ENCODE measurements at regions not wholly inside any gene's neighbourhood (a gene's known extent, or its start where the extent isn't known, plus 50 kb on each side); places are given as distances from the start of the nearest gene placed in this dataset.

DNA sequence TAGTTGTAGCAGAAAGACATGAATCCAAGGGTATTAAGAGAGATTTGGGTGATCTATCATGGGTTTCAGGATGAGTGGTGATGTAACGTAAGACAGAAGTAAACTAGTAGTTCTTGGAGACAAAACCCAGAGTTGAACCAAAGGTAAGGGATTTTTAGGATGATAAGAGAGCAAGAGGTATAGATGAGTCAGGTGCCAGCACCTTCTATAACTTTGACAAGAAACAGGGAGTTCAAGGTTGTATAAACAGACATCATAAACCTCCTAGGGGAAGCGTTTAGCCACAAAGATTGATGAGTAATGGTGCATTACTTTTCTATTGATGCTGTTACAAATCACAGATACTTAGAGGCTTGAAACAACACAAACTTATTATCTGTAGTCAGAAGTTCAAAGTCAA lies 447.3 kb upstream of the ARHGEF26 start:
- DNase-seq, result no peak

DNA sequence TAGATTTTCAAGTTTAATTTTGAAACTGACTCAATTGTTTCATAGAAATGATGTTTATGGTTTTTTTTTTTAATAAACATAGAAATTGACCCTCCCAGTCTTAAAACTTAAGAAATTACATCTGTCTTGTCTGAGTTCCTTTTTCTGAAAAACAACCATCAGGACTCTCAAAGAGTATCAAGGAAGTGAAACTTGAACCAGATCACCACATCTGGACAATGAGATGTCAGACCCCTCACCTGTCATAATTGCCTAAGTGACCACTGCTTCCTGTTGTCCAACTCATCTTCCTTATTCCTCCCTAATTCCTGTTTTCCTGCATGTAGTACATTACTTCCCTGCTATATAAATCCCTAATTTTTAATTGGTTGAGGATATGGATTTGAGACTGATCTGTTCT lies 441.5 kb upstream of the ARHGEF26 start:
- DNase-seq, result no peak

DNA sequence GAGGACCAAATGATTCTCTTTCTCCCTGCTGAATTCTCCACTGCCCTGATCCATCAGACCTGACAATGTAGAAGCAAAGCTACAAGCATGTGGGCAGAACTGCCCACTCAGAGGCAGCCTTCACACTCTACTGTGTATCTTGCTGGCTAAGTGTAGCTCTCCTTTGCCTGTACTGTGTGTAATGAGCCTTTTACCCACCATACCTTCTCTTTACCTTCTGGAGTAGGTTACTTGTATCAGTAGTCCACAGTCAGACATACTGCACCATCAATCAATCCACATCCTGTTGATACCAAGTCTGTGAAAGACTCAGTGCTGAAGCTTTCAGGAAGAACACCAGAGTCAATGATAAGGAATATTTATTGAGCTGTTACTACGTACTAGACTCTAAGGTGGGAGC lies 440.7 kb upstream of the ARHGEF26 start:
- DNase-seq, result no peak

DNA sequence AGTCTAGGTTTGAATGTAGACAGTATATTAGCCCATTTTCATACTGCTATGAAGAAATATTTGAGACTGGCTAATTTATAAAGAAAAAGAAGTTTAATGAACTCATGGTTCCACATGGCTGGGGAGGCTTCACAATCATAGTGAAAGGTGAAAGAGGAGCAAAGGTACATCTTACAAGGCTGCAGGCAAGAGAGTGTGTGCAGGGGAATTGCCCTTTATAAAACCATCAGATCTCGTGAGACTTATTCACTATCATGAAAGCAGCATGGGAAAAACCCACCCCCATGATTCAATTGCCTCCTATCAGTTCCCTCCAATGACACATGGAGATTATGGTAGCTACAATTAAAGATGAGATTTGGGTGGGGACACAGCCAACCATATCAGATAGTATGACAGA lies 440.1 kb upstream of the ARHGEF26 start:
- no peak for DNase-seq

DNA sequence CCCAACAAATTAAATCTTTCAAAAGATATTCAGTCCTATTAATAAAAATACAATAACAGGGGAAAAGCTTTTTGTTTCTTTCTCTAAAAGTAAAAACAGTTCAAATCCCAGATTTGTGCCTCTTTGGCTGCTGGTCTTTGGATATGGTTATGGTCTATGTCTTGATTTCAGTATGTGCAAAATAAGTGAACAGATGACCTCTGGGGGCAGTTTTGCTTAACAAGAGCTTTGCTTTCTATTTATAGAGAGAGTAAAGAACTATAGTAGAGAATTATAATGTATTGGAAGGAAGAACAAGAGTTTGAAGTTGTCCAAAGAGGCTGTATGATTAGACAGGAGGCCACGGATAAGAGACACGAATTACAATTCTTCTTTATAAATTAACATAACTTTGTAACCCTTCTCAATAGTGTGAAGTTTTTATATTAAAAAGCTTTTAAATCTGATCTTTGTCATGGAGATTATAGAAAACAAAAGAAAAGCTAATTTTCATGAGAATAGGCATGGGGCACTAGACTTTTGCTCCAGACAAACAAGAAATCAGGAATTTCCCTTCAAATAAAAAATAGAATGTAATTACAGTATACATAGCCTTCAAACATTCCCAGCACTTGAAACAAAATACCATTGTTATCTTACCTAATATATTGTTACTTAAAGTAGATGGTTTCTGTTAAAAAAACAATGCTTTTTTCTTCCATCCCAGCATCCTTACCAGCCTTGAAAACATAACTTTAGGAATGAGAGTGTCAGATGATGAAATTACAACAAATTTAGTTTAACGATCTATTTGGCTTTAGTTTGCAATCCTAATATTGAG lies 432.7 kb upstream of the ARHGEF26 start:
- DNase-seq, result no peak

DNA sequence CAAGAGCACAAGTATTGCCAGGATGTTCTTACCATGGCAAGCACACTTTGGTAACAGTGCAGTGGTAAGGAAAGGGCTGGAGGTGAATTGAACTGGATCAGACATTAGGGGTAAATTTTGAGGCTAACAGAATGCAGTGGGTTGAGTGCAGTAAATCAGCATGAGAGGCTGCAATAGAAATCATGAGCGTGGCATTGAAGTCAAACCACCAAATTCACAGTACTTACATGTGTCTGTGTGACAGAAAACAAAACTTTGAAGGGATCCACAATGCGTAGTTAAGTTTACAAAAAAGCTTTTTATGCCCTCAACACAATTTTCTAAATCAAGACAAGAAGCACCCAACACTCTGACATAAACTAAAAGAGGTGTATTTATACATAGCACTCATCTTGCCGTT lies 428.0 kb upstream of the ARHGEF26 start:
- no peak for DNase-seq

DNA sequence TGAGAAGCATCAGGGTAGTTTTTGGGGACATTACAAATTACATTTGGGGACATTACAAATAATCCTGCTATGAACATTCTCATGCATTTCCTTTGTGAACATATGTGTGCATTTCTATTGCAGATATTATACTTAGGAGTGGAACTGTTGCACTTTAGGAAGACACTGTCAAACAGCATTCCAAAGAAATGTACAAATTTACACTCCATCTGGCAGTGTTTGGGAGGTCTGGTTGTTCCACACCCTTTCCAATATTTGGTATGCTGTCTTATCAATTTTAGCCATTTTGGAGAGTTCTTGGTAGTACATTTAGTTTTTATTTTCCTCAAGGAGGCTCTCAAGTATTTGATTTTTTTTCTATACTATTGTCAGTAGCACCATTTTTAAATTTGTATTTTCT lies 419.1 kb upstream of the ARHGEF26 start:
- DNase-seq, result no peak

DNA sequence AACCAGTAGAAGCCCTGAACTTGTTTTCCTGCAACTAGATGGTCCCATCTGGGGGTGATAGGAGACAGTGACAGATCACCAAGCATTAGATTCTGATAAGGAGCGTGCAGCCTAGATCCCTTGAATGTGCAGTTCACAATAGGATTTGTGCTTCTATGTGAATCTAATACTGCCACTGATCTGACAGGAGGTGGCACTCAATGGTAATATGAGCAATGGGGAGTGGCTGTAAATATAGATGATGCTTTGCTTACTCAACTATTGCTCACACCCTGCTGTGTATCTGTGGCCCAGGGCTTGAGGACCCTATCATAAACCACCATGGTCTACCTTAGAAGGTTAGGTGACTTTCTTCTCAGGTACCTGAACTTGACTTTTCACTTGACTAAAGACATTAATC lies 417.1 kb upstream of the ARHGEF26 start:
- DNase-seq, result no peak

DNA sequence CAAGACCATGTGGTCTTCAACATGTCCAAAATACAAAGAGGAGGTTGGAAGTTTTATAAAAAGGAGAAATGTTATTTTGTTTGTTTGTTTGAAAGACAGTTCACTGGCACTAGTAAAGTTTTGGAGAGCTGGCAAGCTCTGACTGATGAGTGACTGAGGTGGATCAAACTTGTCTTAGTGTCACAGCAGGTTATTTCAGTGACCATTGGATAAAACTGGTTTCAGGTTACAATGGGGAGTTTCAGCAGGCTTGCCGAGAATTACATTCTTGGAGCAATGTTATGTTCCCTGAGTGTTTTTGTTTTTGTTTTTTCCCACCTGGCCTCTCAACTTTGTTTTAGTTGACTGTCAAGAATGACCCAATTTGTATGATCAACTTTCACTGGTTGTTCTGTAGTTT lies 414.5 kb upstream of the ARHGEF26 start:
- no peak for DNase-seq

DNA sequence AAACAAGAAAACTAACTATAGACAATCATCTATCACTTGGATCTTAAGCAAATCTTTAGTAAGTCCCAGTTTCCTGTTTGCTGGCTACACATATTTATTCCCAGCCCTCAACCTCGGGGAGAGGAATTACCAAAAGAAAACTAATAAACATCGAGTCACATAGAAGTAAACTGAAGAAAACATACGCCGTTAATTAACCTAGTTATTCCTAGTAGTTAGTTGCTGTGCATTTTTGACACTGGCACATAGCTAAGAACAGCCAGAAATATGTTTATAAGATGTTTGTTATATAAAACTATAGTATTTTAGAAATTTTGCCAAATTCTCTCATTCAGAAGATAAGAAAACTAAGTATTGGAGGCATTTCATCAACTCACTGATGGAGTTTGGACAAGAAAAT lies 407.2 kb upstream of the ARHGEF26 start:
- DNase-seq, result no peak

DNA sequence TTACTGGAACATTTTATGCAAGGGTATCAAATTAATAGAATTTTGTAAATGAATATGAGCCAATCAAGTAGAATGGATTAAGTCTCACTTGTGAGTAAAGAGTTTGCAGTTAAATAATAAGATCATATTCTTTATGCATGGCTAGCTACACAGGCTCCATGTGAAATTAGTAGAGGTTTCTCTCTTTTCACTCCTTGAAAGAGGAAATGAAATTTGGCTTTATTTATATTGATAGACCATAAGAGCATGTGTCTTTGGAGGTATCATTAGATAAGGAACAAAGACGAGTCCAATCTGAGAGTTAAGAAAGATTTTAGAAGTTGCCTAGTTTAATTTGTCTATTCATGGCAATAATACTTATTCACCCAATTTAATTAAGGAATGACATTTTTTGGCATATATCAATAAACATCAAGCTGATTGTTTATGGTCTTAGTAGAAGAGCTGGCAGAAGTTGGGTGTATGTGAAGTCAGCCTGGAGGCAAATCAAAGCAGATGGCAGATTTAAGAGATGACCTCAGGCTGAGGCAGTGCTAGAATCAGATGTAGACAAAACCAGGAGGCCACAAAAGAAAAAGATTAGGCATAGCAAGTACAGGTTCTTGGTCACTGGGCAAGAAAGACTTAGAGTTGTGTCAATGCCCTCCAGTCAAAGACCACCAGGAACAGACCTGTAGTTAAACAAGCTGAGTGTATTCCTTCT lies 406.5 kb upstream of the ARHGEF26 start:
- no peak for DNase-seq

DNA sequence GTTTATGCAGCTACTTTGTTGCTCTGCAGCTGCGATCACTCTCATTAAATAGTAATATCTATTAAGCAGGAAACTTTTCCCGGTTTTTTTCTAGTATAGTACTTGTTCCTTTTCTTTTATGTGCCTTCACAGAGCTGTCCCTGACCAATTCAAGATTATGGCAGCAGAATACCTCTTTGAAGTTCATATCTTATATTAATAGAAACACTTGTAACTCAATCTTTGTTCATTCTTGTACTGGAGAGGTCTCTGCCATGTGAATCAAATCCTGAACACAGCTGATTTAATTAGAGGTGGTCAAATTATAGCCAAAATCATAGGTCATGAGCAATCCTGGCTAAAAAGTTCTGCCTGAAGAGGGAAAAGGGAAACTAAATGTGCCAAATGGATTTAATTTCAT lies 399.0 kb upstream of the ARHGEF26 start:
- DNase-seq, result no peak

DNA sequence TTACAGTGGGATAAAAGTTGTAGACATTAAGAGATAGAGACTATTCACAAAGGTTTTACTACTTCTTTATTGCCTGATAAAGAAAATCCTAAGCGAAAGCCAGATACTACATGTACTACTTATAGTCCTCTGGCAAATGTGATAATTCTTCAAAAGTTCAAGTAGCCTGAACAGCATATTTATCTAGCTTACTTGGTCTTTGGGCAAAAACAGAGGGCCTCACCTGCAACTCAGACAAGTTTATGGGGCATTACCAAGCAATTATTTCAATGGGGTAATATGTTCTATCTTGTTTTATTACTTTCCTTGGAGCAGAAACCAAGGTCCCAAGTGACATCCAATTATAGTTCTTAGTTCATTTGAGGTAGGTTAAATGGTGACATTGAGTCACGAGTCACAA lies 390.1 kb upstream of the ARHGEF26 start:
- no peak for DNase-seq

DNA sequence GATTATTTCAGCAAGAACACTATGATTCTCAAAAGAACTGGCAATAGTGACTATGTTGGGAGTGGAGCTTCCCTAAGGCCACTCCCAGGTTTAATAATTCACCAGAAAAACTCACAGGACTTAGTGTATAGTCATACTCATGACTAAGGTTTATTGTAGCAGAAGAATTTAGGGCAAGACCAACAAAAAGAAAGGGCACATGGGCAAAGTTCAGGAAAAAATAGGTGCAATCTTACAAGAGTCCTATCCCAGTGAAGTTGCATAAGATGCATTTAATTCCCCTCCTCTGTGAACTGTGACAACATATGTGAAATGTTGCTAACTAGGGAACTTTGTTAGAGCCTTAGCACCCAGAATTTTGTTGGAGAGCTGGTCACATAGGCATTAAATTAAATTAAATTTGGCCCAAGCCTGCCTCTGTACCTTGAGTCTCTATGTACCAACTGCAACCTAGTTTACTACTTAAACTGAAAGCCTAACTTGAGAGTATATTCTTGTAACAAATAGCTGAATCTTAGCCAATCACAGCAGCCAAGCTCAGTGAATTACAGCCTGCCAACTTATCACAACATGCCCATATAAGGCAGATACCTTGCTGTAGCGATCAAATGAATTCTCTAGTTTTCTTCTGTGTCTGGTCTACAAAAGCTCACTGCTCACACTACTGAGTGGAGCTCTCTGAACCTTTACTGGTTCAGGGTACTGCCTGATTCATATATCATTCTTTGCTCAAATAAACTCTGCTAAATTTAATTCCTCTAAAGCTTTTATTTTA lies 386.2 kb upstream of the ARHGEF26 start:
- no peak for DNase-seq

DNA sequence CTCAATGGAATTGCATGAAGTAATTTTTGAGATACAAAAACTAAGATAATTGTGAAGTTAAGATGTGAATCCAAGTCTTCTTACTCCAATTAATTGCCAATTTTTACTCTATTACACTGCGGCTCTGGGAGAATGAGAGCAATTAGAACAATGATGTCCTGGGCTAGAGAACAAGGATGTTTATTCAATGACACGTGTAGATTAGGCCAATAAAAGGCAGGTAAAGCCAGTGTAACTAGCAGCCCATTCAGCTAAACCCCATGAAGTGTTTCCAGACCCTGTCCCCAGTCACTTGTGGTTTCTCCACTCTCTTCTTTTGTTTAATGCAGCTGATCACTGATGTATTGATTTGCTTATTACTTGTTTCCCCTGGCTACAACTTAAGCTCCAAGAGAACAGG lies 381.1 kb upstream of the ARHGEF26 start:
- DNase-seq, result no peak

DNA sequence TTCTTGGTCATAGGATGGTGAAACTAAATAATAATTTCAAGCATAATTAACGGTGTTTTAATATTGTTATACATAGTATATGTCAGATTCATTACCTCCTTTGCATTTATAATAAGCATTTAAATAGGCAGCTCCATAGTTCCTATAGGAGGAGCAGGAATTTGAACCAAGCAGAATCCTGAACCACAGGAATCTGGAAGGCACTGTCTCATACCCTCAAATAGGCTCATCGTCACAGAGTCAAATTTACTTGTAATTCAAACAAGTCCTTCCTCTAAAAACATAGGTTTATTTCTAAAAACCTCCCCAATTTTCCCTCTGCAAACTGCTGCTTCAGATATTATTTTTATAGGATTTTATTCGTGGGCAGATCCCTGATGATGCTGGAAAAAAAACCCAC lies 376.3 kb upstream of the ARHGEF26 start:
- no peak for DNase-seq

DNA sequence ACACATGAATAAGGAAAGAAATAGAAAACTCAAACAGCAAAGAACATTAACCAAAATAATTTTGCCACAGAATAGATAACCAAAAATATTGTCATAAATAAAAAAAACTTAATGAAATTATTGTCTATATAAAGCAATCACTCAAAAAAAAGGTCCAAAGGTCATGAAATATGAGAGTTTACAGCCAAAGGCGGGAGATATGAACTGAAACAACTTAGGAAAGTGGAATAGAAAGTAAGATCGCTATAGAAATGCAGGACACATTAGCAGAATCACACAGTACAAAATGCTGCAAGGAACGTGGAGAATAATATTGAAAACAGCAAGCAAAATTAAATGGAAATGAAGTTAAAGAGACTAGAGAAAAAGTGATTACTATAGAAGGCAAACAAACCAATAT lies 375.0 kb upstream of the ARHGEF26 start:
- no peak for DNase-seq

DNA sequence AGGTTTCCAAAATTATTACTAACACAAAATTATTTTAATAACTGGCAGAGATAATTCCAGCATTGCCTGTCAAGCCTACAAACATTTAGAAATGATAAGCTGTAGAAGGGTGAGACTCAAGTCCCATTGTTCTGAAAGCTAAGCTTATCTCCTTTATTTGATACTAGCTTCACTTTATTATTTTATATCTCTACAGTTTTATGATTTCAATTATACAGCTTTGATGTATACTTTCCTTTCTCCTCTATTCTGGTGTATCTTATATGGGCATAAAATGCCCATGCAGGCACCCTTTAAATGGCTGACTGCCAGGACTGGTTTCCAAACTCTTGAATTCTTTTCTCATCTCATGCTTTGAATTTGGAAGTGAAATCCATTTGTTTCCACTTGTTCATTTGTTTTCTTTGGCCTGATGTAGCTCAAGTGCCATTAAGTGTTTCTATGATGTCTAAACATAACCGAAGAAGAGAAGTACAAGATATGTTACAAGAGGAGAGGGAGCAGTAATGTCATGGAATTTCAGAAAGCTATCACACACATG lies 372.1 kb upstream of the ARHGEF26 start:
- DNase-seq, result no peak

DNA sequence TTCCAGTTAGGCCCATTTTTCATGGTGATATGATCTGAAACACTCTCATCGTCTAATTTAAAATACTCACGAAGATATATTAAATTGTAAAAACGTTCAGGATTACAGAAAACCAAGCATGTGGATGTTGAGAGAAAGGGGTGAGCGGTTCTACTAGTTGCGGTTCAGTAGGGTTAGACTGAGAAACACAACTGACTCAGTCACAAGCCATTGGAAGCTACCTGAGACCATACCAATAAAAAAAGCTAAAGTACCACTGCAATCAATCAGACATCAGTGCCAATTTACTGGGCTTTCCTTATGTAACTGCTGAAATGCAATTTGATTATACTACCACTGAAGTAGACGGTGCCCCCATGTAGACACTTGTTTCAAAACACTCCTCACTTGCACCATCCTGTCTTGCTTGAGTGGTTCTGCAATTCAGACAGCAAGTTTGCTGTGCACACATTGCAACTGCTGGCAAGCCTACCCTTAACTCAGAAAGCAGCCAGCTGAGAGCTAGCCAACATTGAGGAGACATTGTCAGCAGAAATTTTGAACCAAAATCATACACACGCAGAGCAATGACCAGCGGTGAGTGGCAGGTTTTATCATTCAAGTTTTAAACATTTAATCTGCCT lies 368.7 kb upstream of the ARHGEF26 start:
- no peak for DNase-seq

DNA sequence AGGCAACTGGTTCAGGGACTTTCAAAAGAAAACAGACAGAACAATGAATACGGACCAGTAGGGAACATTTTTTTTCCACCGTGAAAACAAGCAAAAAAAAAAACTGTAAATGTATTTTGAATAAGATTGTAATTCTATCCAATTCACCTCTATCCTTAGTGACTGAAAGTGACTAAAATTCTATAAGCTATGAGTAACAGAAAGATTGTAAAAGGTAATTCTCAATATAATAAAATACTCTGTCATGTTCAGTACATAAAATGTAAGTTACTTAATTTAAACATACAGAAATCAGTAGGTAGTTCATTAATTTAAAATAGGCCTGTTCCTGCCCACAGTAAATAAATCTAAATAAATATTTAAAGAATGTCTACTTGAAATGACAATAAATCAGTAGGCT lies 368.2 kb upstream of the ARHGEF26 start:
- DNase-seq, result no peak

DNA sequence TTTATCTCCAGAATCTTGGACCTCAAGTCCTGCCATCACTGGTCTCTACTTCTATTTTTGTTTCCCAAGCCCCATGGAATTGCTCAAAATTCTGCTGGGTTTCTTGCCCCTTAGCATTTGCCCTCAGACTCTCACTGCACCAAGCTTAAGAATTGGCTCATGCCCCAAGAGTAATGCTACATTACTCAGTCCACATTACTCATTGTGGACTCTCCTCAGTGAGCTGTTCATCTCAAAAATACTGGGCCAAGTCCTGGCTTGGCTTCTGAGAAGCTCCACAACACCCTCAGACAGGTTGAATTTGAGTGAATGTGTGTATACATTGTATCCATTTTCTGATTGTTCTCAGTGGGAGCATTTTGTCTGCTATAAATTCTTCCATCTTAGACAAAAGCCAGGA lies 364.4 kb upstream of the ARHGEF26 start:
- no peak for DNase-seq

DNA sequence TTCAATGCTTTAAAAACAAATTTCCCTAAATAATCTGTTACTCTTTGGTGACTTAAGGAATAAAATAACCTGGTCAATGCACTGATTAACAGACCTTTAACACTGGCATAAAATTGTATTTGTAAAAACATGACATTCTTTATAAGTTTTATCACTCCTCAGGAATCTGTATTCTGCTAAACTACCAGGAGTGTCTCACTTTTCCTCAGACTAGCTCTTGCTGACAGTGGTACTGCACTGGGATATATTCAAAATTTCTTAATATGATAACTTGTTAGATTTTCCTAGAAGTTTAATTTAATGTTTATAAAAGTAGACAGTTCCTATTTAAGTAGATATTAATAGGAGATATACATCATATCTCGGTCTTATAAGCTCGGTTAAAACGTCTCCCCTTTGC lies 363.4 kb upstream of the ARHGEF26 start:
- DNase-seq, result no peak

DNA sequence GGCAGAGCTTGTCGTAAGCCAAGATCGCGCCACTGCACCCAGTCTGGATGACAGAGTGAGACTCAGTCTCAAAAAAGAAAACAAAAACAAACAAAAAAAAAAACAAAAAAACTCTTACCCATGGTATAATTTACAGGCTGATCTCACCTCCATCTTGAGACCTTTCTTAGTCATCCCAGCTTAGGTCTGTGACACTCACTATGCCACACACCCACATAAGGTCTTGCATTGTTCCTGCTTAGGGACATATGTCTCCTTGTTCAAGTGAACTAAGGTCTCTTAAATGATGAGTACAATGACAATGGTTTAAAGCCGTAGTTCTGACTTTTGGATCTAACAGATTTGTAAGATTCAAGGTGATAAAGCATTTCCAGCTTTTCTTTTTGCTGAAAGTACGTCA lies 360.2 kb upstream of the ARHGEF26 start:
- no peak for DNase-seq
